HG03575 (cell line): ENCODE measurements at regions not wholly inside any gene's neighbourhood (a gene's known extent, or its start where the extent isn't known, plus 50 kb on each side); places are given as distances from the start of the nearest gene placed in this dataset.

Experiments used
- ATAC-seq: cut with Tn5 transposase; IDR thresholded peaks from one replicate; pipeline ENCODE4 v1.9.1; 2021; ENCODE audit not compliant: unreplicated experiment, insufficient number of reproducible peaks, low FRiP score; ENCODE audit errors: extremely low read depth

DNA sequence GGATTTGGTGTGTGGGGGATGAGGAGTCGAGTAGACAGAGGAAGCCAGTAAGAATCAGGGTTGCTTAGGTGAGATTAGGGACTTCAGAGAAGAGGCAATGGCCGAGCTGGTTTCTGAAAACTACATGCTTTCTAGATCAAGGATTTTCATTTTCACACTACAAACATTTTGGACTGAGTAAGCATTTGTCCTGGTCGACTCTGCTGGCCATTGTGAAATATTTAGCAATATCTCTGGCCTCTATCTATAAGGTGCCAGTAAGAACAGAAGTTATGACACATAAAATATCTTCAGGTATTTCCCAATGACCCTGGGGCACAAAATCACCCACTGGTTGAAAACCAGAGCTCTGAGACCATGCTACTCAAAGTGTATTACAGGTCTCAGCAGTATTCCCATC lies 1275.1 kb upstream of the CDH8 start:
- no peak for ATAC-seq

DNA sequence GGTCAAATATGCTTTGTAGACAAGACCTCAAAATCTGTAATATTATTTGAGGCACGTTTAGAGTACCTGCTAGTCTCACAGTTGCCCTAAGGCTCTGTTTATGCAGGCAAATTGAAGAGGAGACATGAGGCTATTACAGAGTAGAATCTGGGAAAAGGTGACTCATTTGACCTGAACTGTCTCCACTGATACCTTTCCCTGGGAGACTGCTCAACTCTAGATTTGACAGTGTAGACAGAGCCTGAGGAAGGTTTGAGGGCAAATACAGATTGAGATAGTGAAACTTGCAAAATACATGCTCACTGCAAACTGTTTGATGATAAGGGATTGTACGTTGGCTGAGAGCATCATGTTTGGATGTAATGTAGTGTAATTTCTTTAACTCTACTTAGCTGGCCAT lies 1266.6 kb upstream of the CDH8 start:
- ATAC-seq, result no peak

DNA sequence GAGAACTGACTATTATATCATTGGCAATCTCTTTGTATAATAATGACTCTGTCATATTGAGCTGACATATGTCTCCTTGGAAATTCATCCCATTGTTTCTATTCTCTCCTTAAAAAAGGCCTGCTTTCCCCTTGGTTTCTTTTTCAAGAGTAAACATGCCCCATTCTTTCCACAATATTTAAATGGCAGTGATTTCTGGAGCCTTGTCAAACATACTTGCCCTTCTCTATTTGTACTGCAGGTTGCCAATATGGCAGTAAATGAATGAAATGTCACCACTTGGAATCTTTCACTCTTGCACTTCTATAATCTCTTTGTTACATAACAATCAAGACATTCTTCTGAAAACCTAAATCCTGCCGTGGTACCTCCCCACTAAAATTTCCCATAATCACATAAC lies 1265.1 kb upstream of the CDH8 start:
- ATAC-seq, result no peak

DNA sequence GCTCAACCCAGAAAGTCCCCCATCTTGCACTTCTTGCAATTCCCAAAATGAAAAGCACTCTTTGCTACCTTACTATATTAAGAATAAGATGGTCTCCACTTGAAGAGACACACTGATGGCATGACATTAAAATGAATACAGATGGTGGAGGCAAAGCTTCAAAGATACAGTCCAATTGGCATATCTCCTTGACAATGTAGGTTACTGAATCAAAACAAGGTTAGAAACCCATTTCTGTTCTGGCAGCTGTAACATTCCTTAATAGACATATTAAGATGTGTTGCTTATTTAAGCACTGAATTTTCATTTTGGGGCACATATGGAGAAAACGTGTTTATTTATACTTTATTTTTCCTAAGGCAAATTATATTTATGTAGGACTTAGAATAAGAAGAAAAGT lies 1262.8 kb upstream of the CDH8 start:
- ATAC-seq, result no peak

DNA sequence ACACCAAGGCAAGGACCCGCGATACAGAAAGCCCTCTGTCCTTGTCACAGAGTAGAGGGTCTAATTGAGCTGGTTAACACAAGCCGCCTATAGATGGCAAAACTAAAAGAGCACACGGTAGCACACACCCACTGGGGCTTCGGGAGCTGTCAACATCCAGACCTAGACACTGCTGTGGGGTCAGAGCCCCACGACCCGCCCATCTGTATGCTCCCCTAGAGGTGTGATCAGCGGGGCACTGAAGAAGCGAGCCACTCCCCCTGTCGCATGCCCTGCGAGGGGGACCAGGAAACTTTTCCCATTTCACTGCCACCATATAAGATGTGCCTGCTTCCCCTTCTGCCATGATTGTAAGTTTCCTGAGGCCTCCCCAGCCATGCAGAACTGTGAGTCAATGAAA lies 1255.8 kb upstream of the CDH8 start:
- ATAC-seq, result no peak

DNA sequence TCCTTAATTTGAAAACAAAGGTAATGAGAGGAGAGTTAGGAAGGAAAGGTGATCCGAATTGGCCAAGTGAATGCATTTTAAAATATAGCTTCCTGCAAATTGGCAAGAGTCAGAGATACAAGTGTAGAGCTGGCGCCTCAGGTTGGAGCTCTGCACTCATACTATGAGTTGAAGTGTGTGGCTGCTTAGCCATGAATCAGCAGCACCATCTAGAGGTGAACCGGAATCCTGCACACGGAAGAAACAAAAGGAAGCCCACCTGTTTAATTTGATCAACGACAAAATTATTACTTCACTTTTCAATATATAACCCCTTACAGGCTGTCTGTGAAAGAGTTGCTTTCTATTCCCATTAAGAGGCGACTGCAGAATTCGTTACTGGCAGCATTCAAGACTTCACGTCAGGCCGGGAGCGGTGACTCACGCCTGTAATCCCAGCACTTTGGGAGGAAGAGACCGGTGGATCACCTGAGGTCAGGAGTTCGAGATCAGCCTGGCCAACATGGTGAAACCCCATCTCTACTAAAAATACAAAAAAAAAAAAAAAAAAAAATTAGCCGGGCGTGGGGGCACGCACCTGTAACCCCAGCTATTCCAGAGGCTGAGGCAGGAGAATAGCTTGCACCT lies 1253.7 kb upstream of the CDH8 start:
- no peak for ATAC-seq

DNA sequence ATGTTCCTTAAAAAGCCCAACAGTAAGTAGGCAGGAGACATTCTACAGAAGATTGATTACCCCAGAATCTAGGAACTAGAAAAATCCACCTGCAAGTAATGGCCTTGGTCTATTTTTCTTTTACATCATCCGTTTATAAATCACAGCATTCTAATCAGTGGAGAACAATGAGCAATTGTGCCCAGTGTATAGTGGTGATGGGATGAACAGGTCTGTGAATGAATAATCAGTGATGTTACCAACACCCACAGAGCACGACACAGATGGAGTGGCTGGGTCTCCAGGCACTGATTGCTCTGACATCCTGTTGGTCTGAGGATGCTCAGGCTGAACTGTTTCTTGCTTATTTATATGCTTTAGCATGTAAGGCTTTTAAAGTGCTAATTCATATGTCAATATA lies 1251.2 kb upstream of the CDH8 start:
- ATAC-seq, result no peak

DNA sequence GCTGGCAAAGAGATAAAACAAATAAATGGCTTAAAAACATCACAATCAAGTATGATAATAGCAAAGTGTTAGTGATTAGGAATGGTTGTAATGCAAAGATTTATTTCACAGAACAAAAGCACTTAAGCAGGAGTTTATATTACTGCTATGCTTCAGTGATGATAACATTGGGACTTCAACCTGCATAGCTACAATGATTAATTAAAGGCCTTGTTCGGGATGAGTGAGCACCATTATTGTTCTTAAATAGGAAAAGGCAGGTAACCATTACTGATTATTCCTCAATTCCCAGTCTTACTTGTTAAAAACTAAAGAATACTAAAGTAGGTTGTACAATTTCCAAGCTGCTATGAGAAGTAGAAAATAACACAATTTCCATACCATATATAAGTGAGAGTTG lies 1247.5 kb upstream of the CDH8 start:
- ATAC-seq, result no peak

DNA sequence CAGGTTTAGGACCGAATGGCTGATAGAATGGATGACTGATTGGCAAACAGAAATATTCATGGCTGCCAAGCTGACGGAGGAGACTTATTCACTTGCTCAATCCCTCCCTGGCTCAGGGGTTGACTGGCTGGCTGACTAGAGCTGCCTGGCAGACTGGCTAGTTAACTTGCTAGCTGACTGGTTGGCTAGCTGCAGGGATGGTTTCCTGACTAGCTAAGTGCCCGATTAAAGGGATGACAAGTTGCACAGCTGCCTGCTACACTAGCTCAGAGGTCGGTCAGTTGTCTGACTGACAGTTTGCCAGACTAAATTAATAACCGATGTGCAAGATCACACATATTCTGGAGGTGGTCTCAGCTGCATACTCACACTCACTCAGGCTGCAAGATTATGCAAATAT lies 1208.4 kb upstream of the CDH8 start:
- no peak for ATAC-seq

DNA sequence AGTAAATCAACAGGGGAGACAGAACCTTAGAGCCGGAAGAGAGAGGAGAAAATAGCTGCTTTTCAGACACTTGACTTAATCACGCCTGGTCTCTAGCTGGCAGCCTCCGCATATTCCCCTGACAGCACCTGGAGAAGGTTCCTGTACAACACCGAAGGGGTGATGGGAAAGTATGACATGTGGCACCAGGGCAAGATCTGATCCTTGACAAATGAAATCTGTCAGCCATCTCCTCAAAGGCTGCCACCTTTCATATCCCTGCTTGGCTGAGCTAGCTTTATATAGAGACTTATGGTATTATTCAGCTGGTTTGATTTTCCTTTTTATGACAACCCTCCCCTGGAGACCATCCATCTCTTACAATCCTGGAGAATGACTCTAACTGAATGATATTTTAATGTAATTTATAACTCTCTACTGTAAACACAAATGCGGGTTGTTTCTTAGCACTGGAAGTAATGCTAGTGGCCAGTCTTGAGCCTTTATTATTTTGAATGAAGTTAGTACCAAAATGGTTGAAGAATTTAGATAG lies 1205.3 kb upstream of the CDH8 start:
- ATAC-seq, result no peak

DNA sequence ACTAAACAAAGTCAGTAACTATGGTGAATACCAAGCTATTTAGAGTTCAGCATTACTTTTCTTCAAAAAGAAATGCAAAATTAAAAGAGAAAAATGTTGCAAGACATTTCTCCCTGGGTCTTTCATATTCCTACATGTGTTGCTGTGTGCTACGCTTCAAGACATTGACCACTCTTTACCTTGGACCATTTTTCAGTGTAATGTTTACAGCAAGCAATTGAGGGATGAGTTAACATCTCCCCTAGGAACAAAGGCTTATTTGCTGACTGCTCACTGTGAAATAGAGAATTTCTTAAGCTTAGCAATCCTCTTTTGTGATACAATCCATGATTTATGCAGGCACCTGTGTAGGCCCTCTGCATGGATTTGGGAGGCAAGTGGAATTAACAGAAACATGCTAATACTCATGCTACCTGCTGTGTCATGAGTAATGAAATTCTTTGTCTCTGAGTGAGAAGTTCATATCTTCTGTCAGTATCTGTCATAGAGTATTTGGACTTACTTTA lies 1202.9 kb upstream of the CDH8 start:
- ATAC-seq, result no peak

DNA sequence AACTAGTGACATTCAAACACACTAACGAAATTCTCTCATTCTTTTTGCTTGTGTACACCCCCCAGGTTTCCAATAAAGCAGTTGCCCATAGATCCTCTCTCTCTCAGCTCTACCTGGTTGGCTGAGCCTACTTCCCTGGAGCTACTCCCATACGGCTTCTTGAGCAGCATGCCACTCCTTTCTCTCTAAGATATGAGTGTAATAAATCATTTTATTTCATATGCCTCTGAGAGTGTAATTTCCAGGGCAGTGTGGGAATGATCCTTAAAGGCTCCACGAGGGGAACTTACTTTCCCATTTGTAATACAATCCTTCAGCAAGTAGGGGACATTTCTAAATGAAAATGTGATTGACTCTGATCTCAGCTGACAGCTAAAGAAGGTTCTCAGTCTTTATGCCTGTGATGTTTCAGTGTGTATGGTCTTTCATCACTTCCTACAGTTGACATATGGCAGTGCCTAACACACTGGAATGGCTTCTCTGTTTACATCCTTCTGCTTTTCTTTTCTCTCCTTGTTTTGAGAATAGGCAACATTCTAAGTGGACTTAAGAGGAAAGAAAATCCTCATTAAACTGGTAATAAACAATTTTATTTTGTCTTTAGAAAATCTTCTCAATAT lies 1194.3 kb upstream of the CDH8 start:
- no peak for ATAC-seq

DNA sequence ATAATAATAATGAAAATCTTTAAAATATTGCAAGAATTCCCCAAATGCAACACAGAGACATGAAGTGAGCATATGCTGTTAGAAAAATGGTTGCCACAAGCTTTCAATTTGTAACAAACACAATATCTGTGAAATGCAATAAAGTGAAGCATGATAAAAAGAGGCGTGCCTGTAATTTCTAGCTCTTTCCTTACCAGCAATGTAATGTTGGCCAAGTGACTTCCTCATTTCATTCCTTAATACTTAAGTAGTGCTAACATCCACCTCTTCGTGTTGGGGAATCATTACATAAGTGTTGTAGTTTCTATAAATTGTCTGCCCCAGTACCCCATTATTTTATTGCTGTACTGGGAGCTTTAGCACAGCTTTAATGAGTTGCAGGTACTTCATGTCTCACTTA lies 1192.0 kb upstream of the CDH8 start:
- no peak for ATAC-seq

DNA sequence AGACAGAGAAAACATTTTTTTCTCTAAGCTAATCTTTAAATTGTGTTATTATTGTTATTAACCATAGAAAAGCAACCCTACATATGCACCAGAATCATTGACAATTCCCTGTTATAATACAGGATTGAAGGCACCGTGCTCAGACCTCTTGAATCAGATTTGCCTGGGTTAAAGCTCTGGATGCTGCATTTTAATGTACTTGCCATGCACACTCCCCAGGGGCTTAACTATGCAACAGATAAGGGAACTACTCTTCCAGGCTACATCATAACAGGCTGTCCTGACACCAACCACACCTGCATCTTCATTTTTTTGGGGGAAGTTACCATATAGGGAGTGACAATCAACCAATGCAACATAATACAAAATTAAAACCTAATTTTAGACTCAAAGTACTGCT lies 1187.6 kb upstream of the CDH8 start:
- ATAC-seq, result no peak

DNA sequence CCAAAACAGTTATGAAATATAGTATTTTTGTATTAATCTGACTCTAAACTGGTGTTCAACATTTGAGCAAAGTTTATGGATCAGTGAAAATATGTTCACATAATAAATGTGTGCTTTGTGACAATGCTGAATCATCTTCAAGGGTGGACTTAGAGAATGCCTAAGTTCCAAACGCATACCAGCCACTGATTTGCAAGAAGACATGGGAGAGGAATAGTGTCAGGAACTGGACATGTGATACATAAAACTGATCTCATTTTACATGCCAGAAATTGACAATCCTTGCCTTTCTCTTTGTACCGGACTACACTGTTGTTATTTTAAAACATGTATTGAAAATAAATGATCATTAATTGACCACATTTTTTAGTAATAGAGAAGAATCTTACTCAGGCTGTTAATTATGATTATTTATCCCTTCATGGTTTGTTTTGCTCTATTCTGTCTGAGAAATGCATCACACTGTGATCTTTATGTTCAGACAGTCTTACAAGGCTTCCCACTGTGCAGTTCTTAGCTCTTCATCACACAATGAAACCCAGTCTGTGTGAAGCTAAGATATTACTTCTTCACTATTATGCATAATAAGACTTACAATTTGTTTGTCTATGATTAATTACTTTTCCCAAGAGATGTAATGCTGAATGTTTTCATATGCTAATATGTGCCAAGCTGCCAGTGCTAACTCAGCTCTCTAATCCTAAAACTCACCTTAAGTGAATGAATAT lies 1180.6 kb upstream of the CDH8 start:
- ATAC-seq, result no peak

DNA sequence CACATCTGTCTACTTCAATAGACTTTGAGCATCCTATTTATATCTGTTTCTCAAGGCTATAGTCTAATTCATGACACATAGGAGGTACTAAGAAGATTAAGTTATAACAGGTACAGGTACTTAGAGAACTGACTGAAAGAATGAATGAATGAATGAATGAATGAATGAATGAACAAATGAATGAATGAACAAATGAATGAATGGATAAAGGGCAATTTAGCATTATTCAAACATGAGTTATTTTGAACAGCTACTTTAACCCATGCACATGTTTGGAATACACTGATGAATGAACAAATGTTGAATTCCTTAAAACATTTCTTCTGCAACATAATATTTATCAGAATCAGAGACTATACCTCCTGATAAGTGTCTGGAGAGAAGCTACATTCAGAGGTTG lies 1165.6 kb upstream of the CDH8 start:
- no peak for ATAC-seq

DNA sequence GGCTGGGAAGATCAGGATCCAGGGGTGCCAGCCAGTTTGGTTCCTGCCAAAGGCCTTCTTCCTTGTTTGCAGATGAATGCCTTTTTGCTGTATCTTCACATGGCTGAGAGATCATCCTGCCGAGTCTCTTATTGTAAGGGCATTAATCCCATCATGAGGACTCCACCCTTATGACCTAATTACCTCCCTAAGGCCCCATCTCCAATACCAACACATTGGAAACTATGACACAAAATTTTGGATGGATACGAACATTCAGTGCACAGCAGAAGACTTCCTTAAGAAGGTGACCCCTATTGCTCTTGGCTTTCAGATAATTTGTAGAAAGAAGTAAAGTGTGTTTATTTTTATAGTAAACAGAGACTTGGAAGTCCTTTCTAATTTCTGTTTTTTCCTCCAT lies 1164.7 kb upstream of the CDH8 start:
- ATAC-seq, result no peak

DNA sequence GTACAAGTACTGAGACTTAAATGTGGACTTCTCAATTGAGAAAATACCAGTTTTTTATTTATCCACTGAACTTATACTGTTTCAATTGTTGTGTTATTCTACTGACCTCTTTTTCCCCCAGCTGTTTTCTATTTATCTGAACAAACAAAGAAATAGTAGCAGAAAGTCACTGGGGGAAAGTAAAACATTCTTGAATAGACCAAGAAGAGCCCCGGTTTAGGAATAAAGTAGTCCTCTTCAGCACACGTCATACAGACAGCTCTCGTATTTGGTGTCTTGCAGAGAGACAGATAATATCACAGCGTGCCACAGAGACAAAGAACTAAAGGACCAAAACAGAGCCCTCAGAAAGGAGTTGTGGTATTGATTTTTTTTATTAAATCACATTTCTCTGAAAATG lies 1159.1 kb upstream of the CDH8 start:
- no peak for ATAC-seq

DNA sequence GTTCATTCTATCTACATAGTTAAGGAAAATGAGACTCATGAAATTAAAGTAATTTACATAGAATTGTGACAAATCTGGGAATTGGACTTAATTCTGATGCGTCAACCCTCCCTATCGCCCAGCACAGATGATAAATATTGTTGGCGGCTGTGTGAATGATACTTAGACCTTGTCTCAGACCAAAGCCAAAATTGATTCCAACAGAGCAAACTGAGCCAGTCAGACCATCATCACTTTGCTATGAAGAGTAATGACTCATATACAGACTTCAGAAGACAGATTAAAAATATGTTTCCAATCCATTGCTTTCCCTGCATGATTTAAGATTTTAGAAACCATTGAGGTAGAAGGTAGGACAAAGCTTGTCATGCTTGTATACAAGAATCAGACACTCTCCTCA lies 1156.7 kb upstream of the CDH8 start:
- ATAC-seq, result no peak

DNA sequence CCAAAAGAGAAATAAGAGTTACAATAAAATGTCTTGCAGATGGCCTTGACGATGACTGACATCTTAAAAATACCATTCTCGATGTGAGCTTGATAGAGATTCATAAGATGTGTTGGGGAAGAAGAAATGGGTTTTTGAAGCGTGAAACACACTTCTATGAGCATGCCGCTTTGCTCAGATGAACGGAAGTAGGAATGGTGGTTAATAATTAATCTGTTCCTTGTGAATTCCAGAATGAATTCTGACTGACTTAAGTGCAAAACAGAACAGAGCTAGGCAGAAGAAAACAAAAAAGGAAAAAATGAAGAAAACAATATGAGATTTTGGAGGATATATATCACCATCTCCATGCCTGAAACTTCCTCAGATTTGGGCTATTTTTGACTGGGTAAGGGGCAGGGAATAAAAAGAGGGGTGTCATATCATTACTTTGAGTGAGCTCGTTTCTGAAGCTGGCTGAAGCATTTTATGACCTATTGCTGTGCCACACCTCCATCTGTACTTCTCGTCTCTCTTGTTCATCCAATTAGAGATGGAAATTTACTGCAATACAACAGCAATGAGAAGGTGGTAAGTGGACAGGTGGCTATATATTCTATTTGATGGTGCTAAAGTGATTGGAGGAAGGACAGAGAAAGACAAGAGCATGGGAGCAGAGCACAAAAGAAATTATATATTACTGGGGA lies 1152.0 kb upstream of the CDH8 start:
- no peak for ATAC-seq
